ENCODE measurements at regions not wholly inside any gene's neighbourhood (a gene's known extent, or its start where the extent isn't known, plus 50 kb on each side); places are given as distances from the start of the nearest gene placed in this dataset.
"Not testable (repeated sequence)": the region's sequence is repeated elsewhere in the genome, so short reads cannot be mapped to it uniquely, and the experiment has no call there.

DNA sequence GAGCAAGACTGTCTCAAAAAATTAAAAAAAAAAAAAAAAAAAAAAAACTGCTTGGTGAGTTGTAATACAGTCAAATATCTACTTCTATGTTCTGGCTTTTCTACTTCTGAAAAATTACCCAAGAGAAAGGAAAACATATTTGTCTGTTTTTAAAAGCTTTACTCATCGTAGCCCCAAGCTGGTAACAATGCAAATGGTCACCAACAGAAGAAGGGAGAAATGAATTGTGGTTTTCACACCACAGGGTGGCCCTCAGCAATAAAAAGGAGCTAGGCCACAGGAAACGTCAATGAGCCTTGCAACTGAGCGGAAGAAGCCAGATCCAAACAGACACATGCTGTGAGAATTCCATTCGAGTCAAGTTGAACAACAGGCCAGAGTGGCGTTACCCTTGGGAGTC, 121.0 kb downstream of the CDRT15L2 start:
- not testable (repeated sequence) for TF ChIP-seq CTCF (conservative IDR thresholded peaks at IDR 0.05; ENCODE audit: low read depth, low read length); EZH2phosphoT487 (IDR thresholded peaks at IDR 0.05; ENCODE audit: borderline replicate concordance, low read length)
